Iris pigment epithelial cell (primary cell): ENCODE measurements at regions not wholly inside any gene's neighbourhood (a gene's known extent, or its start where the extent isn't known, plus 50 kb on each side); places are given as distances from the start of the nearest gene placed in this dataset.

ENCODE experiments used
- DNase-seq: peaks from one replicate; pipeline ENCODE4 v3.0.0-alpha.2; 2011; ENCODE audit warnings: low read depth

DNA sequence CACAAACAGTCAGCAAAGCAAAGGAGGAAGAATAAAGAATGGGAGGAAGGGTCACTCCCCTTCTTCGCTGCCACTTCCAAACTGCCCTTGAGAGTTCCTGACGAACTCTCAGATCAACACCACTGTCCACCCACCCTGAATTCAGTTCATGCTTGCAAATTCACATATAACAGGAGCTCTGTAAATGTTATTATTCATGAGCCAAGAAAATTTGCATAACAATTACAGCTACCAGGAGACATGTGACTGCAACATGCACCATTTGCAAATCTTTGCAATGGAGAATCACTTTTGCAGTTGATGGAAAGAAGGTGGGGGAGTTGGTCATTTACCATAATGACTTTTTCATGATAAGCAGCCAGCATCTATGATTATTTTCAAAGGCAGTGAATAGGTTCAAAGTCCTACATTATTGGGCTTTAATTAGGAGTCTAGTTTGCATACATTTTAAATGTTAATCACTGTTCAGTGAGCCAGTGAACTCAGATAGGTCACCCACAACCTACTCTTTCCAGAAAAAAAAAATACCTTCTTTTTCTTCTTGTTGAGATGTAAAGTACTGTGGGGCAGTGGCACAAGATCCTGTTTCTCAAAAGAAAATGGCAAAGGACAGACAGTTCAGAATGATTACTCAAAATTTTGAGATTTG, 149.7 kb downstream of the CAAP1 start:
- no peak for DNase-seq

DNA sequence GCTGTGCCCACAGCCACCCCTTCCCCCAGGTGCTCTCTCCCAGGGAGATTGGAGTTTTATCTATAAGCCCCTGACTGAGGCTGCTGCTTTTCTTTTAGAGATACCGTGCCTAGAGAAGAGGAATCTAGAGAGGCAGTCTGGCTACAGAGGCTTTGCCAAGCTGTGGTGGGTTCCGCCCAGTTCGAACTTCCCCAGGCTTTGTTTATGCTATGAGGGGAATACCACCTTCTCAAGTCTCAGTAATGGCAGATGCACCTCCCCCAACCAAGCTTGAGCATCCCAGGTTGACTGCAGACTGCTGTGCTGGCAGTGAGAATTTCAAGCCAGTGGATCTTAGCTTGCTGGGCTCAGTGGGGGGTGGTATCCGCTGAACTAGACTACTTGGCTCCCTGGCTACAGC, 157.4 kb downstream of the CAAP1 start:
- no peak for DNase-seq

GRCh38 chr9:26729187-26729586, 163.4 kb downstream of the CAAP1 start:
- DNase-seq = no peak

DNA sequence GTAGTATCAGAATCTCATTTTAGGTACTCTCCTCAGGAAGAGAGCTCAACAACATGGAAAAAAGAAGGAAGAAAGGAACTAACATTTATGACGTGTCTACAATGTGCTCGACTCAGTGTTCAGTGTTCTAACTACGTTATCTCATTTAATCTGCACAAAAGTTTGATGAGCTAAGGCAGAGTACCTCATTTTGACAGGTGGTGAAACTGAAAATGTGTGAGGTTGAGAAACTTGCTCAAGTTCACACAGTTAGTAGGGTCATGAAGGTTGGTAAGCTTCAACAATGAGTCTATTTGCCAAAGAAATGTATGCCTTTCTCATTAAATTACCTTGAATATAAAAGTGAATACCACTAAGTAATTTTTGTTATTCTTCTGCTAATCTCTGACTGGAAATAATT, 165.1 kb downstream of the CAAP1 start:
- no peak for DNase-seq

- no peak for DNase-seq
These were observed 167.0 kb downstream of the CAAP1 start for GRCh38 chr9:26725573-26725972.

DNA sequence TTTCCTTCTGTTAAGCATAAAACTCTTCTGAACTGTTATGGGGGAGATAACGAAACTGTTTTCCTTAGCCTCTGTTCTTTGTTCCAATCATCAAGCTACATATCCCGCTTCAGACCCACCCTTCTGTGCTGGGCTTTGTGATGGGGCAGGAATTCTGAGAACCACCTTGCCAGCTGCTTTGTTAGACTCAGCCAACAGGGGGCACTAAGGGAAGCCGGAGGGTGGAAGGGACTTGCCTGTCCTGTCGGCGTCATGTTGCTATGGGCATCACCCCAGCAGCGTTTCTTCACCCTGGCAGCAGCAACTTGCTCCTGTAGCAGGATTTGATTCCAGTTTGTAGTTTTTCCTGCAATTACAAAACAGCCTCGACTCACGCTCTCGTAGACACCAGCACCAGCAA, 169.1 kb downstream of the CAAP1 start:
- DNase-seq = peak; percentile 16

DNA sequence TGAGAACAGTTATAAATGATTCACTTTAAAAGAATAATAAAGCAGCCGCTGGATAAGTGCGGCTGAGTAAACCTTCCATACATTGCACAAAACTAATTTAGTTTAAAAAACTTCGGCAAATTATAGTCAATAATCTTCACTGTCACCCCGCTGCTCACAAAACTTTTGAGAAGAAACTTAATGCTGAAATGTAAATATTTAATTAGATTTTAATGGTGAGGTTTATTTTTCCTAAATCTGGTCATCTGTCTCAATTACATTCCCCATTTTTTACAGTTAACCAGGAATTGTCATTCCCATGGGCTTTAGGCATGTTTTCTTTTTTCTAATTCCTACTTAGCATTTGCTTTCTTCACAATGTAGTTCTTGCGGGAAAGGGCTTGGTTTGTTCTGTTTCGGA, 169.8 kb downstream of the CAAP1 start:
- no peak for DNase-seq

- DNase-seq = no peak
These were observed 182.6 kb downstream of the CAAP1 start for GRCh38 chr9:26710008-26710407.

GRCh38 chr9:26706223-26706622, 186.4 kb downstream of the CAAP1 start:
- no peak for DNase-seq

- no peak for DNase-seq
These were observed 197.3 kb downstream of the CAAP1 start for GRCh38 chr9:26695298-26695622.

- no peak for DNase-seq
These were observed 198.0 kb downstream of the CAAP1 start for GRCh38 chr9:26694381-26695297.

- no peak for DNase-seq
These were observed 203.6 kb downstream of the CAAP1 start for GRCh38 chr9:26689041-26689440.

- no peak for DNase-seq
These were observed 205.2 kb downstream of the CAAP1 start for GRCh38 chr9:26687421-26687820.

DNA sequence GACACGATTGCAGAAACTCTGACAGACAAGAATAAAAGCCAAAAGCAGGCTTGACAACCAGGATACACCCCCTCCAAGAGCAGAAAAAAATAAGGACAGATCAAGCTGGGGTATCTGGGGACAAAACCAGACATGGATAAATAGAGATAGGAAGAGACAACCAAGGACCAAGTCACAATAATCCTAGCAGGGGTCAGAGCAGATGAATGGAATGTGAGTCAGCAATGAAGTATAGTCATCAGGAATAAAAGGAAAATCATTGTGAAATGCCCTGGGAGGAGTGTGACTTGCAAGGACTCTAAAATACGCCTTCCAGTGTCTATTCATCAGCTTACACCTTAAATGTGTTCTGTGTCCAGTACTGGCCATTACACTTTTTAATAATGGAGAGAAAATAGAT, 206.8 kb downstream of the CAAP1 start:
- peak; percentile 5 for DNase-seq

- DNase-seq = no peak
These were observed 208.6 kb downstream of the CAAP1 start for GRCh38 chr9:26684029-26684428.

DNA sequence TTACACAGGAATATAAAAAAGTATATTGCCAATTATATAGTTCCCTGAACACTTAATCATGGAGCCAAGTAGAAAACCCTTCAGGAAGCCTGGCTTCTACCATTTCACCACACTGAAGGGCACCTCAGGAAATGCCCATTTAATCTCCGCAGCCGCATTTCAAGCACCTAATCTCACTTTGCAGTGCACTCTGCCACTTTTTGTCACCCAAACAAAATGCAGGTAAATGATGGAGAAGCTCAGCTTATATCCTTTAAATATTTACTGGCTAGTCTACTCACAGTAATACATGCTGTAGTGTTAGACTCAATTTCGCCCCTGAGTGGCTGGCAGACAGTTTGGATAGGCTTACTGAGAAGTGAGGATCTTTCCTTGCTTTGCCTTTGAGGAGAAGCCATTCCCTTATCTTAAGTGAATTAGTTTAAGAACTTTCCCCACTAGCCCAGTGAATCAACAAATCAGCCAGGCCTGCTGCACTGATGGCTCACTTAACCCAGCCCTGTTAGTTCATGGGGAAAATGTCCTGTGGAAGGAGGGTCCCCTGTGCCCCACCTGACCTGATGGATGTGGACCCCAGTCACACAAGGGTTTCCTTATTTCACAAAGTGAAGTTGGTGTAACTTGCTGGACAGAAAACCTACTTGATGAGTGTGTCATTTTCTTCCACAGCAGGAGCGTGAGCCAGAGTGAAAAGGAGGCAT, 209.7 kb downstream of the CAAP1 start:
- no peak for DNase-seq

DNA sequence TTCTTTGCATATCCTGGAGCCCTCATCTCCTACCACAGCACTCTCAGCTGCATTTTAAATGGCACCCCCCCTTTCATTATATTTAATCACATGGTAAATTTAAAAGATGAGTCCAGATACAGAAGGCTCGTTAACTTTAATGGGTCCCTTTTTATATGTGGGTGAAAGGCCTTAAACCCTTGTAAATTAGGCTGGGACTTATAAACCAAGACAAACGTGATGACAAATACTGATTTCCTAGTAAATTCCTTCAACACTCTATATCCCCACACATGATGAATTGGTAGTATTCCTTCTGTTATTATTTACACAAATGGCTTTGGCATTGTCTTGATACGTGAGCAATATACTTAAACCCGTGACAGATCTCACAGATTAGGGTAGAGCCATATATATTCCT, 210.6 kb downstream of the CAAP1 start:
- no peak for DNase-seq

DNA sequence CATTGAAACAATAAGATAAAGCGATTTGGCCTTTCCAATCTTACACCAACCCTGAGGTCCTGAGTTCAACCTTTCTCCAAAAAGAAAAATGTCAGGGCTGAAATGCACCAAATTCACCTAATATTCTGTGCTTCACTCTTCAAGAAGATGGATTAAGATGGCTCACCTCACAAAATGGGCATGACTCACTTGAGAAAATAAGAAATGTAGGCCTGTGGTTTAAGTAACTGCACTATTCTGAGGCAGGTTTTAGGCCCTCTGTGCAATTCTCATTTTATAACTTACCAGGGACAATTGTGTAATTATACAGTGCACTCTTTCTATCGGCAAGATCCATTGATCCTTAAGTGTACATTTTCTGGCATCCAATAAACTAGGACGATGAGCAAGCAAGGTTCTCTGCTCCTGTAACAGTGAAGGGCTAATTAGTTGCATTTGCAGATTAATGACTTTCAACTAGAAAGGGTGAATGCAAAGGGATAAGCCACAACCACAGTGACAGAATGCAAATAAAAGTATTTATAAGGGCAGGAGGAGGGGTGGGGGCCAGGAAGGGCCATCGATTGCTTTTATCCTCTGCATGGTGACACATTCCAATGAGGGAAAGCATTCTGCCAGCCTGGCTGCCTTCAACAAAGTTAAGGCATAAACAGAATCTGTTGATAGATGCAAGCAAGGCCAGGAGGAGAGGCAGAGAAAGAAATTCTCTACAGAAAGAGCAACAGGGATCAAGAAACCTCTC, 214.5 kb downstream of the CAAP1 start:
- no peak for DNase-seq

DNA sequence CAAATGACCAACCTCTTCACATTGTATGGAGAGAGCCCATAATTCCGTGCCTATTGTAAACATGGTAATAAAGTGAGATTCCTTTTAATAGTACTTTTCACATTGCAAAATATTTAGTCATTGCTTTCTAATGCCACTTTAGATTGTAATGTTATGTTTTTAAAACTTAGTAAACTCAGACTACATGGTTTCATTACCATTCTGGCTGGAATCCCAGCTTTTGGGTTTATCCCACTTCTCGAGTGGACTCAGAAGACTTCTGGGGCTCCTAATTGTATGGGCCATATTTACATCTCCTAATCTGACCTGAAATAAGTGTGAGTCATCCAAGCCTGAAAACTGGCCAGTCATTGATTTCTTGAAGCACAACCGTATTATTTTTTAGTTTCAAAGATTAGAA, 217.6 kb downstream of the CAAP1 start:
- DNase-seq = no peak

GRCh38 chr9:26673261-26673660, 219.3 kb downstream of the CAAP1 start:
- no peak for DNase-seq

DNA sequence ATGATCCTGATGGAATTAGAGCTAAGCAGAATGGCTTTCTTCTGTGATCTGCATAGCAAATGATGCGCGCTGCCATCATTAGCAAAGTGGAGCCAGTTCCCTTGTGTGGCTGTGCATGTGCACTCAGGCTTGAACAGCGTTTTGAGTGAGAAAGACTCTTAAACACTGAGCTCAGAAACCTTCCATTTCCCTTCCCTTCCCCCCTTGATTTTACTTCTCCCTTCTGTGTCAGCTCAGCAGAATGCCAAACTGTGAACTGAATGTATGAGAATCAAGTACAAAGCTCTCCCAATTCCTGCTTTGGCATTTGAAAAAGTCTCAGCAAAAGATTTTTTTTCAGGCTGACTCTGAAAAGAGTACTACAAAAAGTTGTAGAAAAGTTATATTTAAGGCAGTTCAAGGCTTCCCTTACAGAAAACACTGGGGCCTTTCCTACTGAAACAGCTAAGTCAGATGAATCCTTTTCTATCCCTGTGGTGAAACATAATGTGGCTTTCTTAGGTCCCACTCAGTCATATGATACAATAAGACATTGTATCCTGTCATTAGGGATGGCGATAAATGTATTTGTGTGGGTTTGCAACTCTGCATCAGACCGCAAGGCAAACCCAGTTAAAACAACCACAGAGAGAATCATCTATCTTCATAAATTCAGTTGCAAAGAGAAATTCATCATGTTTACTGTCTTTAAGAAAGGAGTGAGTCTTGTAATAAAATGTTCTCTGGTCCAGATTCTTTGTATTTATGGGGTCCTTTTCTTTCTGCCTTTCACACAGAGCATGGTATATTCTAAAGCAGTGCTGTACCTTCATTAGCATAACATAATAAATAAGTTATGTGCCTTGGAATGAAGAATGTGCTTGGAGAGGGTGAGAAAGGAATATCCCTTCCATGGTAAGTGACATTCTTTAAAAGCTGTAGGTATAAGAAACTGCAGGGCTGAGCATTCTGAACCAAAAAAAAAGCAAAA, 222.6 kb downstream of the CAAP1 start:
- no peak for DNase-seq
